HT-29 (cell line): ENCODE measurements at regions not wholly inside any gene's neighbourhood (a gene's known extent, or its start where the extent isn't known, plus 50 kb on each side); places are given as distances from the start of the nearest gene placed in this dataset.
"Not testable (repeated sequence)": the region's sequence is repeated elsewhere in the genome, so short reads cannot be mapped to it uniquely, and the experiment has no call there.

ENCODE experiments used
- DNase-seq: peaks from one replicate; pipeline ENCODE4 v3.0.0-alpha.2; 2015; ENCODE audit warnings: low spot score

- no peak for DNase-seq
Measured at GRCh38 chr5:158267228-158267627, 408.3 kb upstream of the CLINT1 start.

- no peak for DNase-seq
Measured at GRCh38 chr5:158265931-158266700, 407.2 kb upstream of the CLINT1 start.

- no peak for DNase-seq
Measured at GRCh38 chr5:158265346-158265745, 406.4 kb upstream of the CLINT1 start.

GRCh38 chr5:158264264-158264663 is 405.3 kb upstream of the CLINT1 start:
- no peak for DNase-seq

- DNase-seq, result no peak
Measured at GRCh38 chr5:158261674-158262367, 402.9 kb upstream of the CLINT1 start.

GRCh38 chr5:158256096-158256495 is 397.2 kb upstream of the CLINT1 start:
- no peak for DNase-seq

GRCh38 chr5:158255609-158256008 is 396.7 kb upstream of the CLINT1 start:
- no peak for DNase-seq

- no peak for DNase-seq
Measured at GRCh38 chr5:158246661-158247060, 387.7 kb upstream of the CLINT1 start.

GRCh38 chr5:158245513-158245912 is 386.6 kb upstream of the CLINT1 start:
- DNase-seq, result no peak

GRCh38 chr5:158244882-158245281 is 385.9 kb upstream of the CLINT1 start:
- DNase-seq, result no peak

GRCh38 chr5:158236511-158237335 is 377.8 kb upstream of the CLINT1 start:
- no peak for DNase-seq

GRCh38 chr5:158235159-158235547 is 376.2 kb upstream of the CLINT1 start:
- DNase-seq, result no peak

- DNase-seq, result no peak
Measured at GRCh38 chr5:158234323-158235158, 375.6 kb upstream of the CLINT1 start.

GRCh38 chr5:158233735-158234322 is 374.9 kb upstream of the CLINT1 start:
- no peak for DNase-seq

- DNase-seq, result not testable (repeated sequence)
Measured at GRCh38 chr5:158227314-158227713, 368.4 kb upstream of the CLINT1 start.

GRCh38 chr5:158226496-158226895 is 367.6 kb upstream of the CLINT1 start:
- no peak for DNase-seq

GRCh38 chr5:158224253-158224652 is 365.3 kb upstream of the CLINT1 start:
- DNase-seq, result no peak

- no peak for DNase-seq
Measured at GRCh38 chr5:158223054-158223600, 364.2 kb upstream of the CLINT1 start.

- DNase-seq, result peak; percentile 11
Measured at GRCh38 chr5:158212917-158213316, 354.0 kb upstream of the CLINT1 start.

- no peak for DNase-seq
Measured at GRCh38 chr5:158212237-158212636, 353.3 kb upstream of the CLINT1 start.
